ENCODE measurements at regions not wholly inside any gene's neighbourhood (a gene's known extent, or its start where the extent isn't known, plus 50 kb on each side); places are given as distances from the start of the nearest gene placed in this dataset.

- TF ChIP-seq CTCF (IDR thresholded peaks at IDR 0.05; ENCODE audit: insufficient read depth, low read length) (no peak), POLR2AphosphoS5 (IDR thresholded peaks at IDR 0.05; ENCODE audit: low read depth) (no peak), GABPA (IDR thresholded peaks at IDR 0.05; ENCODE audit: low read depth) (no peak)
These were observed 181.2 kb downstream of the COX18 start for GRCh38 chr4:72888331-72888730.
